ENCODE measurements at regions not wholly inside any gene's neighbourhood (a gene's known extent, or its start where the extent isn't known, plus 50 kb on each side); places are given as distances from the start of the nearest gene placed in this dataset.
"Not testable (repeated sequence)": the region's sequence is repeated elsewhere in the genome, so short reads cannot be mapped to it uniquely, and the experiment has no call there.

GRCh38 chr10:16231734-16232435, 204.9 kb upstream of the PTER start:
- no peak for DNase-seq (ENCODE audit: low spot score)

DNA sequence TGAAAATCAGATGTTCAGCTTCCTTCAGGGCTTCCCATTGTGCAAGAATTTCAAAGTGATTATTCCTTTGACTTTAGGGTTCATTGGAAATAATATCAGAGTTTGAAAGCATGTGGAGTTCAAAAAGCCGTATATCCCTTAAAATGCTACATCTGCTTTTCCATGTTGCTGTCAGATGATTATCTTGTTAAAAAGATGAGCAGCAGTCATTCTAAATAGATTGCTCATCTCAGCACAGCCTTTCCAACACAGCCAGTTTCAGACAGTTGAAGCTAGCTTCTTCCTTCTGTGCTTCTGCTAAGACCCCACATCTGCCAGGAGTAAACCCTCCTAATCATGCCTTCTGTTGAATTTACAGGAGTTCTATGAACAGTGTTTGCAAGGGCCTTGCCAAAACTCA, 204.4 kb upstream of the PTER start:
- no peak for DNase-seq (ENCODE audit: low spot score)

DNA sequence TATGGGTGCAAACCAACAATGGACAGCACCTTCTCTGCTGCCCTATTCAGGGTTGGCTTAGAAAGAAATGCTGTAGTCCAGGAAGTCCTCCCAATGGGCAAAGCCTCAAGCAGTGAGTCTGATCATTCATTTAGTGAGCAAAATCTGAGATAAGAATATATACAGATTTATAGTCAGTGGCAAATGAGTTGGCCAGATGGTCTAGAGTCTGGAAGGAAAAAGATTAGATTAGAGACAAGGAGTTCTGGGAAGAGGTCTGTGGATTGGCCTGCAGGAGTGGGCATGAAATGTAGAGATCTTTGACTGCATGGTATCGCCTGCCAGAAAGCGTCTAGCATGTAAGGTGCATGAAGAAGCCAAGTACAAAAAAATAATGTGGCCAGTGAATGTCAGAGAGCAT, 201.9 kb upstream of the PTER start:
- DNase-seq (ENCODE audit: low spot score) = no peak

DNA sequence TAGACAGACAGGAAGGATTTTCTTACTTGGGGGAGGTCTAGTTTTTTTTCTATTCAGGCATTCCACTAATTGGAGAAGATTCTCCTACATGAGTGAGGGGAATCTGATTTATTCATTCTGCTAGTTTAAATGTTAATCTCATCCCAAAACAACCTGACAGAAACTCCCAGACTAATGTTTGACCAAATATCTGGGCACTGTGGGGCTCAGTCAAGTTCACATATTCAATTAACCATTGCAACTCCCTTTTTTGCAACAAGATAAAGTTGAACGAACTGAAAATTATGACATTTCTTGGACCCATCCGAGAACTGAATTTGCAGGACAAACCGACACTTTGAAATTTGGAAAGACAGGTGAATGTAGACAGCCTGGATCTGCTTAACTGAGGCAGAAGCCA, 194.4 kb upstream of the PTER start:
- DNase-seq (ENCODE audit: low spot score) = no peak

DNA sequence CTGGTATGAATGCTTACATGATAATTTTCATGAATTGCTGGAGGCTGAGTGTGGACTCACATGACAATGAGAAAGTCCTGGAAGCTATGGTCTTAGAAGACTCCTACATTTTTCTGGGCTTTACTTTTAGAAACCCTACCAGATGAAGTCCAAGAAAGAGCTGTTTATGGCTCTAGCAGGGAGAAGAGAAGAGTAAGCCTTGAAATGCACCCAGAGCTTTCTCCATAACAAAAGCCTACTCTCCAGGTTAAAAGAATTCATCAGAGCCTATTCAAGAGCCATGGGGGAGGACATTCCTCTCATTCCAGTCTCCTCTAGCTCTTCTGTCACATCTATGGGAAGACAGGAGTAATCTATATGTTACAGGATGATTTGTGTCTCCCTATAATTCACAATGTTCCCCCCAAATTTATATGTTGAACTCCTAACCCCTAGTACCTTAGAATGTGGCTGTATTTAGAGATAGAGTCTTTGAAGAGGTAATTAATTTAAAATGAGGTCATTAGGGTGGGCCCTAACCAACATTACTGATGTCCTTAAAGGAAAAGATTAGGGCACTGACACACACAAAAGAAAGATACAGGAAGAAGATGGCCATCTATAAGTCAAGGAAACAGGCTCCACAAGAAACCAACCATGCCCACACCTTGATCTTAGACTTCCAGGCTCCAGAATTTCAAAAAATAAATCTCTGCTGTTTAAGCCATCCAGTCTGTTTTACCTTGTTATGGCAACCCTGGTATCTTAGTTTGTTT, 193.8 kb upstream of the PTER start:
- DNase-seq (ENCODE audit: low spot score) = no peak

GRCh38 chr10:16250136-16250535, 186.7 kb upstream of the PTER start:
- not testable (repeated sequence) for DNase-seq (ENCODE audit: low spot score)

GRCh38 chr10:16256336-16256735, 180.5 kb upstream of the PTER start:
- no peak for DNase-seq (ENCODE audit: low spot score)

DNA sequence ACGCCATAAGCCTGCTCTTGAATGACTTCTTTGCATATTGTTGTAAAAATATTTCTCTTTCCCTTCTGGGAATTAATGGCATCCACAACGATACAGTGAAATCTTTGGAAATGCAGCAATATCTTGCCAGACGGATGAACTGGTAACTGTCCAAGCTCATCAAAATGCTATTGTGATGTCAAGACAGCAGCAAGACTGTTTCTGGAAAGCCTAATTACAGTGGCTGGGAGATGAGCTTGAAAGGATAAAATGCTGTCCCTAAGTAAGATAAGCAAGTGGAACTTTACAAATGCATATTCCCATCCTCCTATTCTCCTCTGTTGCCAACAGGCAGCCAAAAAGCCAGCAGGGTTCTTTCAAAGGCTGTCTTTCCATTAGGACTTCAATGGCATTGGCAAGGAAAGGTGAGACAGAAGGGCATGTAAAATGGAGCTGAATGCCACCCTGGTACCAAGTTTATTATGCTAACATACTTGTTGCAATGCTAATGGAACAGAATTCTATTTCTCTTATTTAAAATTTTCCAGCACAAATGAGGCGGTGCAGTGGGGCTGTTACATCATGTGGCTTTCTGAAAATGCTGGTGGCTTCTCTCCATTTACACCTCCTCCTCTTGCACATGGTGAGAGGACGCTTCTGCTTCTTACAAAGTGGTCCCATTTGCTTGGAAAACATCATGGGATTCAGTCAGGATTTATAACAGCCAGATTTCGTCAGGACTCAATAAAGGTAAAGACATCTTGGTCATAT, 178.3 kb upstream of the PTER start:
- DNase-seq (ENCODE audit: low spot score) = no peak

DNA sequence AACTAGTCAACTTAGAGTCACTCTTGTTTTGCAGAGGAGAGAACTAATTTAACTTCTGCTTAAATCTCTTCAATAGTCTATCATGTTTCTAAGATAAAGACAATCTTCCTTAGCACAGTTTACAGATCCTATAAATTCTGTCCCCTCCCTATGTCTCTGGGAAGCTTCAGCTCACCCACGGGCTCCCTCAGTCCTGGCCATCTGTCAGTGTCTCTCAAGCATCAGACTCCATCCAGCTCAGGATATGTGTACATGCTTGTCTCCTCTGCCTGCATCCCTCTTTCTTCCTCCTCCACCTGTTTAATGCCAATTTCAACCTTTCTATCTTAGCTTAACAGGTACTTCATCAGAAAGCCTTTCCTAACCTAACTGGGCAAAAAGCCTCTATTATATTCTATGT, 177.1 kb upstream of the PTER start:
- no peak for DNase-seq (ENCODE audit: low spot score)

- DNase-seq (ENCODE audit: low spot score) = no peak
Measured at GRCh38 chr10:16260388-16260787, 176.4 kb upstream of the PTER start.

- no peak for DNase-seq (ENCODE audit: low spot score)
Measured at GRCh38 chr10:16271571-16271970, 165.2 kb upstream of the PTER start.

- no peak for DNase-seq (ENCODE audit: low spot score)
Measured at GRCh38 chr10:16274911-16275310, 161.9 kb upstream of the PTER start.

DNA sequence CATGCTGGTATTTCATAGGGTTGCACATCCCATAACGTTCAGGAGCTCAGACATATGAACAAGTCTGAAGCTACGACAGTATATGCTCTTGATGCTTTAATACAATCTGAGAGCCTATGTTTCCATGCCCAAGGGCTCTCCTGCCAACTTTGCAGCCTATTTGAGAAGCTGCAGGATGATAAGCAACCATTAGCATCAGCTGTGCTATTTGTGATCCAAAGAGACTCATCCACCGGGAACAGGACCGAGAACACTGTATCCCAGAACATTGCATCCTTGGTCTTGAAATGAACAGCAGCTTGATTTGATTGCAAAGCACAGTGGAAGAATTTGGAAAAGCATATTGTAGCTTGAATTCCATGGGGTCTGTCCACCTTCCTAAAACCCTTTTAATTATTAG, 156.2 kb upstream of the PTER start:
- no peak for DNase-seq (ENCODE audit: low spot score)

- DNase-seq (ENCODE audit: low spot score) = no peak
Measured at GRCh38 chr10:16292366-16292765, 144.4 kb upstream of the PTER start.

DNA sequence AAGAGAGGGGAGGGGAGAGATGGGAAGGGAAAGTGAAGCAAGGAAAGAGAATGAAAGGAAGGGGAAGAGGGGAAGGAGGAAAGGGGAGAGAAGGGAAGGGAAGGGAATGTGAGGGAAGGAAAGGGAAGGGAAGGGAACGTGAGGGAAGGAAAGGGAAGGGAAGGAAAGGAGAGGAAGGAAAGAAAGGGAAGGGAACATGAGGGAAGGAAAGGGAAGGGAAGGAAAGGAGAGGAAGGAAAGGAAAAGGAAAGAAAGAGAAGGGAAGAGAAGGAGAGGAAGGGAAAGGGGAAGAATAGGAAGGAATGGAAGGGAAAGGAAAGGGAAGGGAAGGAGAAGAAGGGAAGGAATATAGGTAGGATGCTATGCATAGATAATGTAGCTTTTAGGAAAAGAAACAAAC, 139.7 kb upstream of the PTER start:
- no peak for DNase-seq (ENCODE audit: low spot score)

GRCh38 chr10:16297642-16298041, 139.2 kb upstream of the PTER start:
- no peak for DNase-seq (ENCODE audit: low spot score)

DNA sequence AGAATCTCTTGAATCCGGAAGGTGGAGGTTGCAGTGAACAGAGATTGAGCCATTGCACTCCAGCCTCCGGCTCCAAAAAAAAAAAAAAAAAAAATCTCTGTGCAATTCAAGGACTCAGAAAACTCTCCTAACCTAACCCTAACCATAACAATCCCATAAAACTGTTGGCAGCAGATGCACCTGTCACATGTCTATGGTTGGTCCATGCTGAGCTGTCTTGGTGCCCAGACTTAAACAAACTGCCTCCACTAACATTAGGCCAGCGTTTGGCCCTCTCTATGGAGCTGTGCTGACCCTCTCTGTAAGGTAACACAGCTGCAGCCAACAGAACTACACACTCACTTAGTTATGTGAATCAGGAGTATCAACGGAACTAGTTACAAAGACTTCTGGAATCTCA, 132.5 kb upstream of the PTER start:
- DNase-seq (ENCODE audit: low spot score) = no peak

DNA sequence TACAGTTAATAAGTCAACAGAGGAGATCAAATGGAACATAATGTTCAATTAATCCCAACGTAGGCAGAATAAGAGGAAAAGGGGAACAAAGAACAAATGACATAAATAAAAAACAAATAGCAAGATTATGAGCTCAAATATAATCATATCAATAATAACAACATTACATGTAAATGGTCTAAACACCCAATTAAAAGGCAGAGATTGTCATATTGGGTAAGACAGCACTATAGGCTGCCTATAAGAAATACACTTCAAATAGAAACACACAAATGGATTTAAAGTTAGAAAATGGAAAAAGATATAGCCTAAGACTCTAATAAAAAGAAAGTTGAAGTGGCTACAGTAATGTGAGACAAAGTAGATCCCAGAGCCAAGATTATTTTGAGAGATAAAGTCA, 126.4 kb upstream of the PTER start:
- DNase-seq (ENCODE audit: low spot score) = no peak

GRCh38 chr10:16314259-16314658, 122.6 kb upstream of the PTER start:
- no peak for DNase-seq (ENCODE audit: low spot score)

GRCh38 chr10:16316733-16317390, 119.9 kb upstream of the PTER start:
- DNase-seq (ENCODE audit: low spot score) = no peak

- no peak for DNase-seq (ENCODE audit: low spot score)
Measured at GRCh38 chr10:16341637-16342036, 95.2 kb upstream of the PTER start.

DNA sequence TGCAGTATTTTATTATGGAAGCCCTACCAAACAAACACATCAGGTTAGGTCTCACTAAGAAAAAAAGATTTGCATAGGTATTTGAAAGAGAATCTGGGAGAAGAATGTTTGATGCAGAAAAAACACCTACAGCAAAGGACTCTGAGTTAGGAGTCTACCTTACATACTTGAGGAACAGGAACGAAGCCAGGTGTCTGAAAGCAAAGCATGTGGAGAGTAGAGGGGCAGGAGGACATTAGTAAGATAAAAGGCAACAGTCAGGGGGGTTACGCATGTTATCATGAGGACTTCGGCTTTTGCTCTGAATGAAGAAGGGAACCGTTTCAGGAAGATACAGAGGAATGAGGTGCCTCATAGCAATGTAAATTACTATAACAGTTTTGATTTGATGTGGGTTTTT, 87.9 kb upstream of the PTER start:
- DNase-seq (ENCODE audit: low spot score) = no peak

All from umbilical cord (tissue), 1 donor.